Transverse colon (tissue), 4 donors: ENCODE measurements at regions not wholly inside any gene's neighbourhood (a gene's known extent, or its start where the extent isn't known, plus 50 kb on each side); places are given as distances from the start of the nearest gene placed in this dataset.
"Not testable (repeated sequence)": the region's sequence is repeated elsewhere in the genome, so short reads cannot be mapped to it uniquely, and the experiment has no call there.

Source experiments
- DNase-seq: peaks from one replicate; pipeline ENCODE4 v3.0.0-alpha.2; 2019
- H3K27ac ChIP-seq, 4 donors: fragments of 200-600 bp; sonication (generic); 2 replicates each; pipeline ENCODE4 v1.5.1; 2016 to 2018; ENCODE audit warnings: inconsistent platforms in 4 of 4
- H3K27me3 ChIP-seq: fragments of 200-600 bp; sonication (generic); 2 replicates; pipeline ENCODE4 v1.5.1; 2017; ENCODE audit warnings: inconsistent platforms
- H3K36me3 ChIP-seq, 4 donors: fragments of 200-600 bp; sonication (generic); 2 replicates each; pipeline ENCODE4 v1.5.1; 2017 to 2019; ENCODE audit warnings: inconsistent platforms in 4 of 4
- H3K4me1 ChIP-seq, 4 donors: fragments of 200-600 bp; sonication (generic); 2 replicates each; pipeline ENCODE4 v1.5.1; 2017 to 2020; ENCODE audit warnings: inconsistent platforms in 4 of 4
- H3K4me3 ChIP-seq, 4 donors: fragments of 200-600 bp; sonication (generic); 1 replicate in 1 of 4; 2 replicates in 3 of 4; pipeline versions ENCODE4 v1.5.1 to v1.6.1; 2017 to 2019; ENCODE audit warnings: inconsistent platforms in 4 of 4
- H3K9me3 ChIP-seq, 2 donors: fragments of 200-600 bp; sonication (generic); 2 replicates each; pipeline ENCODE4 v1.5.1; 2017 to 2019; ENCODE audit warnings: inconsistent platforms in 2 of 2
- EP300 ChIP-seq: sonication (generic); formaldehyde crosslinking; IDR thresholded peaks from one replicate; pipeline ENCODE4 v1.6.1; 2017; ENCODE audit warnings: antibody characterized with exemption, low read depth
- POLR2A ChIP-seq: fragments of 450-650 bp; IDR thresholded peaks from one replicate; pipeline ENCODE4 v1.6.1; 2016; ENCODE audit warnings: antibody characterized with exemption, mild to moderate bottlenecking, moderate library complexity
- POLR2AphosphoS5 ChIP-seq, 3 donors: sonication (generic); formaldehyde crosslinking; IDR thresholded peaks; one replicate each; pipeline ENCODE4 v1.6.1; 2016; ENCODE audit warnings: antibody characterized with exemption in 3 of 3
- WGBS, 2 donors: methylation state at CpG; one replicate each; pipeline ENCODE4 v1.1.5; 2018; ENCODE audit warnings: low coverage in 1 of 2; 5-methylcytosine and 5-hydroxymethylcytosine counted together
- in situ Hi-C, 4 donors: fragments of 200-750 bp; cut with MboI; loops; one replicate each; pipeline versions ENCODE4 v1.15.0 to v1.15.1; 2017; ENCODE audit warnings: low sequenced_read_pairs in 3 of 4, low pct_ligation_motif_present in 1 of 4, low pct_unique_long_range_greater_than_20kb in 1 of 4
- intact Hi-C: fragments of 100-400 bp; cut with DNase I; formaldehyde crosslinking; loops from one replicate; pipeline ENCODE4 v1.15.1; 2023; ENCODE audit warnings: low total_unique reads
- TF ChIP-seq, protein P1 (sequence below), 5 experiments: fragments of 200-600 bp in 3 of 5; fragments of 450-650 bp in 2 of 5; sonication (generic) in 3 of 5; IDR thresholded peaks; 1 replicate in 2 of 5; 2 replicates in 3 of 5; pipeline ENCODE4 v1.5.1; 2016 to 2017; ENCODE audit warnings: antibody characterized with exemption in 5 of 5, inconsistent platforms in 3 of 5, mild to moderate bottlenecking in 2 of 5, moderate library complexity in 1 of 5

DNA sequence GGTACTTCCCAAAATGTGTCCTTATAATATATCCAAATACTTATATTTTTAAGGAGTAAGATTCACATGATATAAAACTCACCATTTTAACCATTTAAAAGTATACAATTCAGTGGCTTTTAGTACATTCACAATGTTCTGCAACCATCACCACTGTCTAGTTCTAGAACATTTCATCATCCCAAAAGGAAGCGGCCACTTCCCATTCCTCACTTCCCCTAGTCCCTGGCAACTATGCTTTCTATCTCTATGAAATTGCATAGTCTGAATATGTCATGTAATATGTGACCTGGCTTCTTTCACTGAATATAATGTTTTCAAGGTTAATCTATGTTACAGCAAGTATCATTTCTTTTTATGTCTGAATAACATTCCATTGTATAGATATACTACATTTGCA, 615.1 kb upstream of the SGCD start:
- Histone ChIP-seq H3K9me3 (no peaks in the 10 kb centered on the region), H3K4me3 (no peak overlapping the region), H3K27ac (no peak overlapping the region), H3K4me1 (no peaks in the 10 kb centered on the region), H3K27me3 (no peaks in the 10 kb centered on the region), H3K36me3 (no peaks in the 10 kb centered on the region)
- no peak for DNase-seq
- intact Hi-C loops (no loop called here), in situ Hi-C loops (no loop called here)
- WGBS, 2 donors, result 83 to 84% methylated on average over 1 of the region's 1 CpG
- TF ChIP-seq EP300, result no peak
- TF ChIP-seq, protein P1, sequence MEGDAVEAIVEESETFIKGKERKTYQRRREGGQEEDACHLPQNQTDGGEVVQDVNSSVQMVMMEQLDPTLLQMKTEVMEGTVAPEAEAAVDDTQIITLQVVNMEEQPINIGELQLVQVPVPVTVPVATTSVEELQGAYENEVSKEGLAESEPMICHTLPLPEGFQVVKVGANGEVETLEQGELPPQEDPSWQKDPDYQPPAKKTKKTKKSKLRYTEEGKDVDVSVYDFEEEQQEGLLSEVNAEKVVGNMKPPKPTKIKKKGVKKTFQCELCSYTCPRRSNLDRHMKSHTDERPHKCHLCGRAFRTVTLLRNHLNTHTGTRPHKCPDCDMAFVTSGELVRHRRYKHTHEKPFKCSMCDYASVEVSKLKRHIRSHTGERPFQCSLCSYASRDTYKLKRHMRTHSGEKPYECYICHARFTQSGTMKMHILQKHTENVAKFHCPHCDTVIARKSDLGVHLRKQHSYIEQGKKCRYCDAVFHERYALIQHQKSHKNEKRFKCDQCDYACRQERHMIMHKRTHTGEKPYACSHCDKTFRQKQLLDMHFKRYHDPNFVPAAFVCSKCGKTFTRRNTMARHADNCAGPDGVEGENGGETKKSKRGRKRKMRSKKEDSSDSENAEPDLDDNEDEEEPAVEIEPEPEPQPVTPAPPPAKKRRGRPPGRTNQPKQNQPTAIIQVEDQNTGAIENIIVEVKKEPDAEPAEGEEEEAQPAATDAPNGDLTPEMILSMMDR (IDR thresholded peaks at IDR 0.05), result no peak
- TF ChIP-seq POLR2A, result no peak
- TF ChIP-seq POLR2AphosphoS5 (IDR thresholded peaks at IDR 0.05), result no peak

DNA sequence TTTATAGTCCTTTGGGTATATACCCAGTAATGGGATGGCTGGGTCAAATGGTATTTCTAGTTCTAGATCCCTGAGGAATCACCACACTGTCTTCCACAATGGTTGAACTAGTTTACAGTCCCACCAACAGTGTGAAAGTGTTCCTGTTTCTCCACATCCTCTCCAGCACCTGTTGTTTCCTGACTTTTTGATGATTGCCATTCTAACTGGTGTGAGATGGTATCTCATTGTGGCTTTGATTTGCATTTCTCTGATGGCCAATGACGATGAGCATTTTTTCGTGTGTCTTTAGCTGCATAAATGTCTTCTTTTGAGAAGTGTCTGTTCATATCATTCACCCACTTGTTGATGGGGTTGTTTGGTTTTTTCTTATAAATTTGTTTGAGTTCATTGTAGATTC, 612.5 kb upstream of the SGCD start:
- H3K4me1 ChIP-seq, DNase-seq, H3K9me3 ChIP-seq, H3K36me3 ChIP-seq, H3K27me3 ChIP-seq, H3K4me3 ChIP-seq, in situ Hi-C loops, intact Hi-C loops, H3K27ac ChIP-seq: not testable (repeated sequence)
- 63 to 74% methylated on average over 1 to 2 of the region's 2 CpGs for WGBS, 2 donors

DNA sequence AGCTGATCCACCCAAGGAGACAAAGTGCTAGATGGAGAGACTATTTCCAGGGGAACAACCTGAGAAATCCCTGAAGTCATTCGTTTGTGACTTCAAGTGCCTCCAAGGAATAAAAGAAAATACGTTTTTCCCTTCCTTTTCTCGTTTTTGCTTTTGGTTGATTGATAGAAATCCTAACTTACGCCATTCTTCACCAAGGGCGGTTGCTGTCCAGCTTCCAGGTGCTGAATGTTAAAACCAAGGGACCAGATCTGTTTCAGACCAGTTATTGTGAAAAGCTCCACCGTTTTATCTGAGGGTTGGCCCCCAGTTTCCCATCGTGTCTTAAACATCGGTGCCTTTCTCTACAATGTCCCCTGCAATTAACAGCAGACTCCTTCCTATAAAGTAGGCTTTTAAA, 600.7 kb upstream of the SGCD start:
- Histone ChIP-seq H3K4me1 (peaks cover 10 to 26% (median 23%) of the 10 kb centered on the region in 4 donors), H3K27ac (no peak overlapping the region), H3K27me3 (peaks cover 76% of the 10 kb centered on the region), H3K36me3 (no peaks in the 10 kb centered on the region), H3K4me3 (no peak overlapping the region), H3K9me3 (no peaks in the 10 kb centered on the region)
- in situ Hi-C loops (no loop called here), intact Hi-C loops (no loop called here)
- DNase-seq, result no peak
- 15% methylated on average over 8 of the region's 8 CpGs for WGBS, 2 donors
- no peak for TF ChIP-seq EP300
- TF ChIP-seq POLR2A, result no peak
- TF ChIP-seq, protein P1 (IDR thresholded peaks at IDR 0.05), result no peak
- no peak for TF ChIP-seq POLR2AphosphoS5 (IDR thresholded peaks at IDR 0.05)

DNA sequence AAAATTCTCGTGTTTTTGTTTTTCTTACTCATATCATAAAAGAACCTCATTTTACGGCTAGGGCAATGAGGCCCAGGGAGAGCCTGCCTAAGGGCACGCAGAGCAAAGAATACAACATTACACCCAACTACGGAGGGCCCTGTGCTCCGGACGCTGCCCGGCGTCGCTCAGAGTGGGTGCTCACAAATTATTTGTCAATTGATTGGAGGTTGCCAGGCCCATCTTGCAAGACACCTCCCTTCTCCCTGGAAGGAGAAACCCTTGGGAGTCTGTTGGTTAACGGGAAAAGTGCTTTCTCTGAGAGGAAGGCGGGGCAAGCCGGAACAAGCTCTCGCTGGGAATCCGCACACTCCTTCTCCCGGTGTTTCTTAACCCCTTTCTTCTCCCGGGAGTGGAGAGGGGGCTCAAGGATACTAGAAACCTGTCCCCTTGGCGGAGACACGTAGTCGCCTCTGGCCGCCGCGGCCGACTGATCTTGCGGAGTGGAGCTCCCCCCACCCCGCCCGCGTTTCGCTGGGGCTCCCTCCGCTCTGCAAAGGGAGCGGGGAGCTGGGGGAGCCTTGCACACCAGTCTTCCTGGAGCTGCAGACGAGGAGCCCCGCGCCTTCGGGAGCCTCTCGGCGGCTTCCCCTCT, 599.3 kb upstream of the SGCD start:
- no peaks in the 10 kb centered on the region for H3K9me3 ChIP-seq
- no peak overlapping the region for H3K27ac ChIP-seq
- H3K4me1 ChIP-seq, result peaks cover 10 to 26% (median 23%) of the 10 kb centered on the region in 4 donors
- 4 to 10% methylated on average over 9 to 31 of the region's 36 CpGs for WGBS, 2 donors
- no peaks in the 10 kb centered on the region for H3K36me3 ChIP-seq
- H3K4me3 ChIP-seq, result peak overlapping the region in 3 of 4 donors; percentile 26 to 55 (median 39)
- no peak for DNase-seq
- intact Hi-C loops, result no loop called here
- no peak for TF ChIP-seq EP300
- no peak for TF ChIP-seq POLR2A
- no peak for TF ChIP-seq POLR2AphosphoS5 (IDR thresholded peaks at IDR 0.05)
- TF ChIP-seq, protein P1 (IDR thresholded peaks at IDR 0.05), result no peak
- peaks cover 89% of the 10 kb centered on the region for H3K27me3 ChIP-seq
- in situ Hi-C loops, result no loop called here
